Skeletal muscle cell (primary cell): ENCODE measurements at regions not wholly inside any gene's neighbourhood (a gene's known extent, or its start where the extent isn't known, plus 50 kb on each side); places are given as distances from the start of the nearest gene placed in this dataset.
"Not testable (repeated sequence)": the region's sequence is repeated elsewhere in the genome, so short reads cannot be mapped to it uniquely, and the experiment has no call there.

ENCODE experiments used
- DNase-seq: peaks from one replicate; pipeline ENCODE4 v3.0.0-alpha.2; 2010; ENCODE audit warnings: low read depth
- H3K4me3 ChIP-seq: 2 replicates; pipeline ENCODE4 v1.5.1; 2011; ENCODE audit warnings: low read depth, mild to moderate bottlenecking, control low read depth, low read length, moderate library complexity

DNA sequence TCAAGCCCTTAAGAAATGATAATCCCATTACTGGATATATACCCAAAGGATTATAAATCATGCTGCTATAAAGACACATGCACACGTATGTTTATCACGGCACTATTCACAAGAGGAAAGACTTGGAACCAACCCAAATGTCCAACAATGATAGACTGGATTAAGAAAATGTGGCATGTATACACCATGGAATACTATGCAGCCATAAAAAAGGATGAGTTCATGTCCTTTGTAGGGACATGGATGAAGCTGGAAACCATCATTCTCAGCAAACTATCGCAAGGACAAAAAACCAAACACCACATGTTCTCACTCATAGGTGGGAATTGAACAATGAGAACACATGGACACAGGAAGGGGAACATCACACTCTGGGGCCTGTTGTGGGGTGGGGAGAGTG is 224.4 kb downstream of the KLF6 start:
- not testable (repeated sequence) for H3K4me3 ChIP-seq, DNase-seq

DNA sequence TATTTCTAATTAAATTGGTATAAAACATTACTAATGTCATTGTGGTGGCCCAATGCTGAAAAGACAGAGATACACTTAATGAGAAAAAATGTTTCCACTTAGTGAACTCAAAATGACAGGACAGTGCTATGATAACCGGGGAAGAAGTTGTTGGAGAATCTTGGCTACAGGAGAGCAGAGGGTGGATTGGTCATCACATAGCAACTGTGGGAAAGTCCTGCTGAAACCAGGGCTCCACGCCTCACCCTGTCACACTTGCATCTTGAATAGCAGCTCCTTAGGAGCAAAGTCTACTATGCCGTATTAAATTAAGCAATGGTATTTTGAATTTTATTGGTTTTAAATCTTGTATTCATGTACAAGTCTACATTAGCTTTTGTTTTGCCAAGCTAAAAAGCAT is 225.5 kb downstream of the KLF6 start:
- no peak for DNase-seq
- no peak overlapping the region for H3K4me3 ChIP-seq

- H3K4me3 ChIP-seq = no peak overlapping the region
- DNase-seq = no peak
Measured at GRCh38 chr10:3559011-3559410, 226.0 kb downstream of the KLF6 start.

GRCh38 chr10:3556191-3557017 is 228.6 kb downstream of the KLF6 start:
- DNase-seq = not testable (repeated sequence)
- H3K4me3 ChIP-seq = peak overlapping the region; percentile 17

- H3K4me3 ChIP-seq = no peak overlapping the region
Measured at GRCh38 chr10:3554121-3554522, 230.9 kb downstream of the KLF6 start.

DNA sequence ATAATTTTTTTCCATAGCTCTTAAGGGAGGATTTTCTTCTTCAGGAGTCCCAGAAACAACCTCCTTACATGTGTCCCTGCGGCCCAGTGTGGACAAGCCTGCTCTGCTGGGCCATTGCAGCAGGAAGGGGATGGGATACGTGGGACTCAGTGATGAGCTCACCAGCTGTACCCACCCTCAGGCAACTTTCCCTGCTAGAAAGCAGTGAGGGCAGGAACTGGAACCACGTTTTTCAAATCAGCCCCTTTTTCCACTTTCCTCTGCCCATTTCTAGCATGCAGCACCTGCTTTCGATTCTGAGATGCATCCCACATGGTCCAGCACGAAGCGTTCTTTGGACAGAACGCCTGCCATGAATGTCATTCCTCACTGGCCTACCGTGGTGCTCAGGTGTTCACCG is 232.7 kb downstream of the KLF6 start:
- DNase-seq = no peak
- H3K4me3 ChIP-seq = no peak overlapping the region

More at GRCh38 chr10:3554121-3554522, 230.9 kb downstream of the KLF6 start:
- no peak for DNase-seq

GRCh38 chr10:3551761-3552160 is 233.2 kb downstream of the KLF6 start:
- DNase-seq = no peak

DNA sequence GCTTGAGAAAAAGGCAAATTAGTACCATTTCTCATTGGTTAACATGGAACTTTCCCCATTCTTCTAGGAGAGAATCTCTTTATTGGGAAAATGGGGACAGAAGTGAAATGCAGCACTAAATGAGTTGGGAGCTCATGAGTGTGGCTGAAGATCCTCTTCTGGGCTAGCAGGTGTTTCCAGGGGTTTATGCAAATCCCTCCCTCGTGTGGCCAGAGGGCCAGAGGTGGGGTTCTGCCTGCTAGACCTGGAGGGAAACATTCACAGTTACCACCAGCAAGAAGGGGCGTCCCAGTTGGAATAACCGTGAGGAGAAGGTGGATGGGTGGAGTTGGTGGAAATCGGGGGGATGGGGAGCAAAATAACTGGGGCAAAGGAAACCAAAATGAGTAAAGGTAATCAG is 235.9 kb downstream of the KLF6 start:
- no peak for DNase-seq
- H3K4me3 ChIP-seq = no peak overlapping the region

More at GRCh38 chr10:3551761-3552160, 233.2 kb downstream of the KLF6 start:
- H3K4me3 ChIP-seq = no peak overlapping the region

GRCh38 chr10:3548702-3549101 is 236.3 kb downstream of the KLF6 start:
- no peak overlapping the region for H3K4me3 ChIP-seq
- DNase-seq = no peak

DNA sequence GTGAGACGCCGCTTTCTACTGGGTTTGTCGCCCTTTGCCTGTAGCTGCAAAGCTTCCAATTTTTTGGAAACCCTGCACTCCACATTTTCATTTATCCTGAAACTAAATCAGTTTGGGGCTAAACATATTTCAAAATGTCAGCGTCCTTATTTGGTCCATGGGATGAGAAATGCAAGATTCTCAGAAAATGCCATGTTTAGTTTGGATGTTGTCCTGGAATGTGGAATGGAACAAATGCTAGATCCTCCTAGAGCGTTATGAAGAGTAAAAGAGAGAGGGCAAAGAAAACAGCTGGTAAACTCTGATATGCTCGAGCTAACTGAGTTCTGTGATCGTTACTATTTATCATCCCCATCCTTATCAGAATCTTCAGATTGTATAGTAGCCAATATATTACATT is 236.9 kb downstream of the KLF6 start:
- H3K4me3 ChIP-seq = no peak overlapping the region
- DNase-seq = no peak

- H3K4me3 ChIP-seq = no peak overlapping the region
- no peak for DNase-seq
Measured at GRCh38 chr10:3544561-3544960, 240.4 kb downstream of the KLF6 start.

DNA sequence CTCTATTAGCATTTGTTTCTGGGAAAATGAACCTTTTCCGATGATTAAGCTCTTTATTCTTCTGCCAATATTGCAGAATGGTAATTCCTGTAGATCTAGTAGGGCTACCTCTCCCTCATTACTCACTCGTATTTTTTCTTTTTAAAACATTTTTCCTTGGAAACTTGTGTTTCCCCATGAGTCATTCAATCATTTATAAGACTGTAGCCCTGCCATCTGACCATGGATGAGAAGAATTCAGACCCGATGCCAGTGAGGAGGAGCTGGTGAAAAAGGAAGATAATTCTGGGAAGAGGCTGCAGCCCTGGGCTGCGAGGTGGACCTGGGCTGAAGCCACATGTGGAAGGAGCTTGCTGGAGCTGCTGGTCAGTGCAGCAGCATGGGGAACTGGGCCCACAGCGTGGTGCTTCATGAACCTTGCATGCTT is 242.8 kb downstream of the KLF6 start:
- DNase-seq = peak; percentile 51
- H3K4me3 ChIP-seq = no peak overlapping the region

DNA sequence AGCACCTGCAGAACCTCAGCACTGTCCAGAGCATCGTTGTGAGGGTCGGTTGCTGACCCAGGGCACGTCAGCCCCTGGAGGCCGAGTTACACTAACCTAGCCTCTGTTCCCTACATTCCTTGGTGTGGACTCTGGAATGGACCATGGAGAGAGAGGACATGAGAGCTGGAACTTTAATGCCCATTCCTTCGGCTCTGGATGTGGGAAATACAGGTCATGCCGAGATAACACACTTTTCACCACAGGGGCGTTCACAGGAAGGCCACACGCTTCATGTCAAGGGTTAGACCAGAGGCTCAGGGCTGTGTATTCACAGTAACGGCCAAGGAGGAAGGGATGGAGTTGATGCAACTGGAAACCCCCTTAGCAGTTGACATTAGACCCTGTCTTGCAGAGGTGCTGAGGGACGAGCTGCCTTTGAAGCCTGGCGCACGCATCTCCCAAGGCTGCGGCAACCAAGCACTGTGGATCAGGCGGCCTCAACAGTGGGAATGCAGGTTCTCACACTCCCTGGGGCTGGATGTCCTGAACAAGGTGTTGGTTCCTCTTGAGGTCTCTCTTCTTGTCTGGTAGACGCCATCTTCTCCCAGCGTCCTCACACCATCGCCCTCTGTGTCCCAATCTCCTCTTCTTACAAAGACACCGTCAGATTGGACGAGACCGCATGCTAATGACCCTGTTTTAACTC is 245.2 kb downstream of the KLF6 start:
- no peak for DNase-seq
- no peak overlapping the region for H3K4me3 ChIP-seq

DNA sequence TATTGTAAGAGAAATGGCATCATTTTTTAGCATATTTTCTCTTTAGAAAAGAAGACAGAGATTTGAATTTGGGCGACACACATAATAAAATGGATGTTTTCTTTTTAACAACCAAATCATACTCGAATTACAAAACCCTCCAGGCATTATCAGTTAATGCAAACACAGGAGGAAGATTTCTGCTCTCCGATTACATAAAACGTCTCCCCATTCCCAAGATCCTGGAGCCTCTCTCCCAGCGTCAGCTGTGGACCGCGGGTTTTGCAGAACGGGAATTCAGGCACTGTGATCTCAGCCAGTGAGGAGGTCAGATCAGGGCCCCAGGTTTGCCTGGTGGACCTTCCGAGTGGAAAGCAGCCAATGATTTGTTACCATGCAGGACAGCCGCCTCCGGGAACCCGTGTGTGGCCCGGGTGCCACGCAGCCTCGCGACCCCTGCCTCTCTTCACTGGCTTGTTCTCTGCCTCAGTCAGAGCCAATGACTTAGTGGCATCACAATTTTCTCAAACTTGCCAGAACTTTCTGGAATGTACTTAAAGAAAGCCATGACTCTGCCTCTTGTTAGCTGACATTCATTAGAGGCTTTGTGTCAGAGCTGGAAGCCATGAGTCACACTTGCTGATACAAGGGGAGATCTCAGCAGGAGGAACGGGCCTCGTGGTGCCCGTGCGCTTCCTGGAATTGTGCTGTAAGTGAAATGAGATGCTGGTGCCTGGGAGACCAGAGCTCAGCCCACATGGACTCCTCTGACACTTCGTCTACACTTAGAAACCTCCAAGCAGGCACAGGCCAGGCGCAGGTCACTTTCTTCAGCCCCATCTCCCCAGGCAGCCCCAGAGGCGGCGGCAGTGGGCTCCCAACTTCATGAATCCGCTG is 246.1 kb downstream of the KLF6 start:
- H3K4me3 ChIP-seq = no peak overlapping the region
- peak; percentile 93 for DNase-seq

- no peak overlapping the region for H3K4me3 ChIP-seq
- DNase-seq = no peak
Measured at GRCh38 chr10:3538291-3538655, 246.7 kb downstream of the KLF6 start.

DNA sequence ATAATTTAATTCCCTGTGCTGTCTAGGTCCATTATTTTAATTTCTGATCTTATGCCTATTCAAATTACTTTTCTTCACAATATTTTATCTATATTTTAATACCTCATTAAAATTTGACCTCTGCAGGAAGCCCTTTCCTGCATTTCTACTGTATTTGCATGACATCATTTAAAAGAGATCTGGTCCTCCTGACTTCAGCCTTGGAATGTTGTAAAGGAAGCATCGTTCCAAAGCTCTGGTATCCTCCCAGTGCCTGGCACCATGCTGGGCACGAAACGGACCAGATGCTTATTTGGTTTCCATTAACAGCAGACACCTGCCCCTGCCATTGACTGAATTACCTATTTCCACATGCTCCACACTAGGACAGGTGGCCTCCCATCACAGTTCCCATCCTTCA is 247.5 kb downstream of the KLF6 start:
- no peak for DNase-seq
- no peak overlapping the region for H3K4me3 ChIP-seq

DNA sequence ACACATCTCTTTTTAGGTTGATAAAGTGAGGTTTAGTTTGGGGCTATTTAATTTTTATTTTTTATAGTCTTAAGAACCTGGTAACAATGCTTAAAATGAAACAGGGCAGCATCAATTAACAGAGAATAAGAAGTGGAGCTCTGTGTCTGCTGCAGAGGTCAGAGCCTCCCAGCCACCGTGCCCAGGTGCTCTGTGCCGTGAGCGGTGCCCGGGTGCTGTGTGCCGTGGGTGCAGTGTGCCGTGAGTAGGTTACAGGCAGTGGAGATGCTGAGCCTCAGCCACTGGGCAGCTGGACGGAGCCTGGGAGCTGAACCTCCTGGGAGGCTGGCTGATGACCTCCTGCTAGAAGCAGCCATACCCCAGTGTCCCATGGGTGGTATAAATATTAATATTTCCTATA is 250.0 kb downstream of the KLF6 start:
- DNase-seq = no peak
- H3K4me3 ChIP-seq = no peak overlapping the region

- no peak overlapping the region for H3K4me3 ChIP-seq
- no peak for DNase-seq
Measured at GRCh38 chr10:3534433-3534832, 250.6 kb downstream of the KLF6 start.

DNA sequence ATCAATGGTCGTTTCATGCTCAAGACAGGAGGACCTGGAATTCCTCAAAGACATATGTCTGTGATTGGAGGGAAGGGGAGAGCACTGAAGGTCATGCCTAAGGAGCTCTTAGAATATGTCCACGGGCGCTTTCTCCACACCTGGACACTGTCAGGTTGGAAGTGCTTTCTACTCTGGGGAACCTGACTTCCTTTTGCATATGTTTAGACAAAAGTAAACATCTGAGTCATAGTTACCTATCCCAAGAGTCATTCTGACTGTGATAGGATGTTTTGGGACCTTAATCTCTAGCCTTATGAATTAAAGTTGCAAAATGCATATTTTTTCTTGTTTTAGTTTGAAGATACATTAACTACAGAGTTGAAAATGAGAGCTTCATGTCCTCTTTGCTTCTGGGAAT is 251.7 kb downstream of the KLF6 start:
- no peak overlapping the region for H3K4me3 ChIP-seq
- no peak for DNase-seq

GRCh38 chr10:3532644-3533043 is 252.4 kb downstream of the KLF6 start:
- no peak overlapping the region for H3K4me3 ChIP-seq
- DNase-seq = no peak
